GM10248 (cell line): ENCODE measurements at regions not wholly inside any gene's neighbourhood (a gene's known extent, or its start where the extent isn't known, plus 50 kb on each side); places are given as distances from the start of the nearest gene placed in this dataset.

Experiments
- CTCF ChIA-PET: fragments of 300-600 bp; sonication (Branson Sonifier 250); formaldehyde crosslinking; extraction: SDS; loops from one replicate; lab custom pipeline; 2021; ENCODE audit warnings: antibody characterized with exemption; lab: Yijun Ruan, JAX
- POLR2A ChIA-PET: fragments of 350-650 bp; sonication (Branson Sonifier 250); formaldehyde crosslinking; extraction: SDS; loops from one replicate; lab custom pipeline; 2020; ENCODE audit warnings: antibody characterized with exemption; lab: Yijun Ruan, JAX
- DNase-seq: peaks from one replicate; pipeline ENCODE4 v3.0.0; 2012; ENCODE audit errors: extremely low spot score
- CTCF ChIP-seq: IDR thresholded peaks from 2 replicates; pipeline ENCODE4 v1.5.1; 2012; ENCODE audit warnings: mild to moderate bottlenecking, low read depth; ENCODE audit errors: extremely low read depth, missing control alignments, control extremely low read depth

GRCh38 chr5:79872291-79872690 is 118.8 kb downstream of the MTX3 start:
- DNase-seq, result no peak
- ChIA-PET POLR2A (no interaction called here), CTCF (interaction anchor here (0.7 kb wide), 1 partner anchor 318 kb away, joined by 3 read pairs; no protein-coding TSS in a partner anchor)
- TF ChIP-seq CTCF, result no peak

- CTCF ChIA-PET, result no interaction called here
- no peak for DNase-seq
- POLR2A ChIA-PET, result no interaction called here
- TF ChIP-seq CTCF, result no peak
Measured at GRCh38 chr5:79871364-79872120, 119.5 kb downstream of the MTX3 start.

GRCh38 chr5:79868163-79868670 is 122.8 kb downstream of the MTX3 start:
- DNase-seq, result no peak
- ChIA-PET CTCF (interaction anchor here (1.0 kb wide), 1 partner anchor 215 kb away, joined by 3 read pairs; no protein-coding TSS in a partner anchor), POLR2A (no interaction called here)
- no peak for TF ChIP-seq CTCF

GRCh38 chr5:79865579-79865978 is 125.5 kb downstream of the MTX3 start:
- DNase-seq, result no peak
- POLR2A ChIA-PET, result no interaction called here
- CTCF ChIA-PET, result no interaction called here
- TF ChIP-seq CTCF, result no peak

GRCh38 chr5:79864364-79864763 is 126.7 kb downstream of the MTX3 start:
- ChIA-PET CTCF (interaction anchor here (0.6 kb wide), 1 partner anchor 310 kb away, joined by 3 read pairs; no protein-coding TSS in a partner anchor), POLR2A (no interaction called here)
- no peak for DNase-seq
- no peak for TF ChIP-seq CTCF

- ChIA-PET POLR2A (no interaction called here), CTCF (interaction anchor here (1.3 to 1.6 kb wide), 4 partner anchors 13 to 835 kb away, joined by 3 to 4 read pairs (median 3); no protein-coding TSS in a partner anchor)
Measured at GRCh38 chr5:79859588-79859987, 131.5 kb downstream of the MTX3 start.

More at GRCh38 chr5:79859588-79859987, 131.5 kb downstream of the MTX3 start:
- no peak for DNase-seq
- TF ChIP-seq CTCF, result no peak
